HepG2 (cell line): ENCODE measurements at regions not wholly inside any gene's neighbourhood (a gene's known extent, or its start where the extent isn't known, plus 50 kb on each side); places are given as distances from the start of the nearest gene placed in this dataset.

Source experiments
- ATAC-seq: fragments of 200-7000 bp; cut with Tn5 transposase; 3 replicates; pipeline ENCODE4 v1.9.1; 2020; ENCODE audit warnings: mild to moderate bottlenecking, moderate library complexity
- BruUV-seq: library from RNA; stranded (reverse); fragments of 400-500 nt; replicated peaks from 2 replicates; lab custom pipeline; 2021; lab: Mats Ljungman, UMichigan
- CTCF ChIA-PET: fragments of 300-600 bp; formaldehyde crosslinking; extraction: SDS; loops from one replicate; lab custom pipeline; 2021; ENCODE audit warnings: low total read pairs, inconsistent platforms, low intra/inter-chr PET ratio; lab: Yijun Ruan, JAX
- POLR2A ChIA-PET: fragments of 350-600 bp; sonication (Branson Sonifier 250); formaldehyde crosslinking; loops from one replicate; lab custom pipeline; 2020; ENCODE audit warnings: antibody characterized with exemption, inconsistent platforms; lab: Yijun Ruan, JAX
- DNase-seq: peaks from one replicate; pipeline ENCODE4 v3.0.0-alpha.2; 2015; ENCODE audit warnings: low spot score
- FAIRE-seq: peaks from 3 replicates; lab custom pipeline; 2011; peaks lifted over from hg19 to GRCh38; lab: Jason Lieb, UNC
- H2AFZ ChIP-seq: one replicate; pipeline ENCODE4 v1.6.1; 2011; ENCODE audit warnings: low read length, inconsistent platforms
- H3K27ac ChIP-seq: fragments of 300-600 bp; 3 replicates; pipeline ENCODE4 v1.8.0; 2011; ENCODE audit warnings: mixed run types, mild to moderate bottlenecking, mixed read lengths, low read length, inconsistent platforms; ENCODE audit not compliant: insufficient read depth; ENCODE audit errors: extremely low read length
- H3K27me3 ChIP-seq, 2 experiments: fragments of 200-600 bp in 1 of 2; 2 replicates in 1 of 2; 3 replicates in 1 of 2; pipeline versions ENCODE4 v1.6.0 to v1.8.0; 2011; ENCODE audit warnings: low read length in 2 of 2, mild to moderate bottlenecking in 2 of 2, moderate library complexity in 2 of 2, inconsistent platforms in 1 of 2; ENCODE audit not compliant: insufficient read depth in 2 of 2, control insufficient read depth in 1 of 2
- H3K36me3 ChIP-seq, 2 experiments: fragments of 200-600 bp in 1 of 2; replicated peaks in 1 of 2; 2 replicates in 1 of 2; 3 replicates in 1 of 2; pipeline versions ENCODE4 v1.5.1 to v1.8.0; 2011; ENCODE audit warnings: low read length in 2 of 2, inconsistent platforms in 1 of 2; ENCODE audit not compliant: insufficient read depth in 2 of 2, control insufficient read depth in 1 of 2
- H3K4me1 ChIP-seq: 2 replicates; pipeline ENCODE4 v1.5.1; 2012; ENCODE audit warnings: low read length, inconsistent platforms; ENCODE audit not compliant: insufficient read depth
- H3K4me2 ChIP-seq: 2 replicates; pipeline ENCODE4 v1.6.0; 2011; ENCODE audit warnings: low read depth, low read length, inconsistent platforms
- H3K4me3 ChIP-seq, 3 experiments: fragments of 200-600 bp in 1 of 3; sonication (generic), shearing (Covaris generic) in 1 of 3; replicated peaks in 1 of 3; 2 replicates each; pipeline ENCODE4 v1.5.1; 2011 to 2016; ENCODE audit warnings: low read length in 3 of 3, inconsistent platforms in 2 of 3, low read depth in 2 of 3, mild to moderate bottlenecking in 2 of 3, control low read depth in 1 of 3, mixed read lengths in 1 of 3; ENCODE audit not compliant: insufficient read depth in 1 of 3
- H3K79me2 ChIP-seq: one replicate; pipeline ENCODE4 v1.6.1; 2011; ENCODE audit warnings: low read length, inconsistent platforms; ENCODE audit not compliant: insufficient read depth
- H3K9ac ChIP-seq: 2 replicates; pipeline ENCODE4 v1.6.0; 2011; ENCODE audit warnings: mild to moderate bottlenecking, low read depth, low read length, inconsistent platforms; ENCODE audit not compliant: insufficient read depth
- H3K9me3 ChIP-seq: 2 replicates; pipeline ENCODE4 v1.5.1; 2012; ENCODE audit warnings: mild to moderate bottlenecking, low read length
- H4K20me1 ChIP-seq: 2 replicates; pipeline ENCODE4 v1.6.0; 2011; ENCODE audit warnings: inconsistent platforms, mild to moderate bottlenecking, low read length, moderate library complexity; ENCODE audit not compliant: insufficient read depth
- ARHGAP35 ChIP-seq: sonication (generic); formaldehyde crosslinking; IDR thresholded peaks from 2 replicates; pipeline ENCODE4 v1.9.0; 2022; ENCODE audit warnings: mild to moderate bottlenecking, inconsistent platforms, moderate library complexity, missing genetic modification reagents, borderline replicate concordance
- CENPBD1 ChIP-seq: sonication (generic); formaldehyde crosslinking; IDR thresholded peaks from 2 replicates; pipeline ENCODE4 v1.8.0; 2022; ENCODE audit warnings: missing genetic modification reagents, low read depth, mild to moderate bottlenecking, borderline replicate concordance
- HMG20B ChIP-seq: conservative IDR thresholded peaks from 2 replicates; pipeline ENCODE4 v1.6.1; 2016; ENCODE audit warnings: missing genetic modification reagents, missing compliant biosample characterization
- MED8 ChIP-seq: sonication (generic); formaldehyde crosslinking; IDR thresholded peaks from 2 replicates; pipeline ENCODE4 v1.8.1; 2023; ENCODE audit warnings: mild to moderate bottlenecking, missing genetic modification reagents; ENCODE audit not compliant: insufficient replicate concordance
- PHF5A ChIP-seq: IDR thresholded peaks from one replicate; pipeline ENCODE4 v1.6.1; 2018; ENCODE audit warnings: low read depth, missing genetic modification reagents; ENCODE audit not compliant: unreplicated experiment
- PHF8 ChIP-seq: sonication (generic); formaldehyde crosslinking; IDR thresholded peaks from 2 replicates; pipeline ENCODE4 v1.5.0; 2020; ENCODE audit warnings: missing genetic modification reagents
- RARG ChIP-seq: sonication (generic); formaldehyde crosslinking; IDR thresholded peaks from 2 replicates; pipeline ENCODE4 v1.4.0; 2020; ENCODE audit warnings: low read depth, mild to moderate bottlenecking, missing genetic modification reagents
- RFXAP ChIP-seq: sonication (generic); formaldehyde crosslinking; IDR thresholded peaks from 2 replicates; pipeline ENCODE4 v1.4.0; 2020; ENCODE audit warnings: missing genetic modification reagents, borderline replicate concordance
- TP53 ChIP-seq: sonication (generic); formaldehyde crosslinking; conservative IDR thresholded peaks from 2 replicates; pipeline ENCODE4 v1.4.0; 2020; ENCODE audit warnings: missing genetic modification reagents
- ZBTB39 ChIP-seq: sonication (generic); formaldehyde crosslinking; IDR thresholded peaks from 2 replicates; pipeline ENCODE4 v1.5.0; 2020; ENCODE audit warnings: missing genetic modification reagents
- ZFP36L2 ChIP-seq: sonication (generic); formaldehyde crosslinking; IDR thresholded peaks from 2 replicates; pipeline ENCODE4 v1.4.0; 2020; ENCODE audit warnings: missing genetic modification reagents
- ZKSCAN8 ChIP-seq: IDR thresholded peaks from 2 replicates; pipeline ENCODE4 v1.6.1; 2016; ENCODE audit warnings: borderline replicate concordance, missing genetic modification reagents, missing compliant biosample characterization
- ZNF550 ChIP-seq: sonication (generic); formaldehyde crosslinking; IDR thresholded peaks from 2 replicates; pipeline ENCODE4 v1.4.0; 2020; ENCODE audit warnings: mild to moderate bottlenecking, missing genetic modification reagents, borderline replicate concordance
- ZNF597 ChIP-seq: sonication (generic); formaldehyde crosslinking; IDR thresholded peaks from 2 replicates; pipeline ENCODE4 v1.5.0; 2020; ENCODE audit warnings: missing genetic modification reagents
- ZNF609 ChIP-seq: sonication (generic); formaldehyde crosslinking; IDR thresholded peaks from 2 replicates; pipeline ENCODE4 v1.4.0; 2020; ENCODE audit warnings: mild to moderate bottlenecking, missing genetic modification reagents, borderline replicate concordance
- ZNF790 ChIP-seq: sonication (generic); formaldehyde crosslinking; IDR thresholded peaks from 2 replicates; pipeline ENCODE4 v1.8.0; 2022; ENCODE audit warnings: missing genetic modification reagents, mild to moderate bottlenecking, borderline replicate concordance
- WGBS: methylation state at CpG from one replicate; pipeline ENCODE4 v1.1.6; 2017; ENCODE audit warnings: low lambda C conversion rate; 5-methylcytosine and 5-hydroxymethylcytosine counted together
- in situ Hi-C: cut with HindIII; loops from 2 replicates; pipeline ENCODE4 v1.10.0; 2017; ENCODE audit warnings: low pct_unique_long_range_greater_than_20kb; ENCODE audit not compliant: extremely low pct_ligation_motif_present
- intact Hi-C: fragments of 100-400 bp; cut with micrococcal nuclease; formaldehyde crosslinking; loops from one replicate; pipeline ENCODE4 v1.10.0; 2022; ENCODE audit not compliant: unreplicated experiment

- Histone ChIP-seq H3K79me2 (no peaks in the 10 kb centered on the region), H3K36me3 (no peaks in the 10 kb centered on the region), H2AFZ (no peak overlapping the region), H3K4me3 (no peak overlapping the region), H4K20me1 (no peaks in the 10 kb centered on the region), H3K4me1 (no peaks in the 10 kb centered on the region), H3K9me3 (no peaks in the 10 kb centered on the region), H3K27ac (no peak overlapping the region), H3K9ac (no peak overlapping the region), H3K4me2 (no peak overlapping the region), H3K27me3 (no peaks in the 10 kb centered on the region)
- no peak for DNase-seq
- ChIA-PET POLR2A (no interaction called here), CTCF (no interaction called here)
- intact Hi-C loops (no loop called here), in situ Hi-C loops (no loop called here)
- no peak for FAIRE-seq
- TF ChIP-seq RFXAP (CRISPR knock-in tag) (no peak), PHF8 (CRISPR knock-in tag) (no peak), ZNF609 (CRISPR knock-in tag) (no peak), ZNF790 (no peak), TP53 (CRISPR knock-in tag) (no peak), ZNF550 (CRISPR knock-in tag) (no peak), ARHGAP35 (CRISPR knock-in tag) (no peak), ZBTB39 (CRISPR knock-in tag) (no peak), ZKSCAN8 (CRISPR knock-in tag) (no peak), PHF5A (CRISPR knock-in tag) (no peak), MED8 (CRISPR knock-in tag) (no peak), RARG (CRISPR knock-in tag) (no peak), CENPBD1 (CRISPR knock-in tag) (no peak), ZFP36L2 (CRISPR knock-in tag) (no peak), ZNF597 (CRISPR knock-in tag) (no peak), HMG20B (CRISPR knock-in tag) (no peak)
- BruUV-seq: no TSS peak
- no peak for ATAC-seq
- WGBS: 0% methylated on average over 3 of the region's 3 CpGs
These were observed 133.0 kb upstream of the FAT4 start for GRCh38 chr4:125181804-125182203.
